Suppressor macrophage treated with lipopolysaccharide for 1 hour (primary cell): ENCODE measurements at regions not wholly inside any gene's neighbourhood (a gene's known extent, or its start where the extent isn't known, plus 50 kb on each side); places are given as distances from the start of the nearest gene placed in this dataset.
"Not testable (repeated sequence)": the region's sequence is repeated elsewhere in the genome, so short reads cannot be mapped to it uniquely, and the experiment has no call there.

Source experiments
- DNase-seq, 3 donors: peaks; one replicate each; pipeline ENCODE4 v3.0.0-alpha.2; 2020 to 2022

DNA sequence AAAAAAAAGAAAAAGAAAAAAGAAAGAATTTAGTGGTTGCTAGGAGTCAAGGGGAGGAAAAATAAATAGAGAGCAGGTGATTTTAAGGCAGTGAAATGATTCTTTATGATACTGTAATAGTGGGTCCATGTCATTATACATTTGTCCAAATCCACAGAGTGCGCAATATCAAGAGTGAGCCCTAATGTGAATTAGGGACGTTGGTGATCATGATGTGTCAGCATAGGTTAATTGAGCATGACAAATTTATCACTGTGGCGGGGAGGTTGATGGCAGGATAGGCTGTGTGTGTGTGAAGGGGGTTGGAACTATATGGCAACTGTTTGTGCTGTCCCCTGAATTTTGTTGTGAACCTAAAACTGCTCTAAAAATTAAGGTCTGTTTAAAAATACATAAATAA, 357.8 kb downstream of the ICE1 start:
- no peak for DNase-seq

- DNase-seq = no peak
Observed at GRCh38 chr5:5777013-5777412, 354.5 kb downstream of the ICE1 start.

- no peak for DNase-seq
Observed at GRCh38 chr5:5772202-5772601, 349.7 kb downstream of the ICE1 start.

DNA sequence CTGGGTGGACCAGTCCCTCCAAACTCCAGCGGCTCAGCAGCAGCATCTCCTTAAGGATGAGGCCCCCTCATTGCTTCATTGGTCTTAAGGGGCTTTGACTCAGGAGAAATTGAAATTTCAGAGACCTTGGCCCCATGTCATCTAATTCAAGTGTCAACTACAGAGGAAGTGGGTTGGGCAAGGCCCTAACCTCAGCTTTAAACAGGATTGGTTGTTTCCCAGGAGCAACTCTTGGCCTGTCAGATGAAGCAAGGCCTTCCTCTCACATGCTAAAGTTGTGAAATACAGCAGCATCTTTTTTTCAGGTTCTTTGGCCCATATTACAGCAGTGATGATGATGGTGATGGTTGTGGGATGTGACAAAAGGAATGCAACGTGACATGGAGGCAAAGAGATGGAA, 348.3 kb downstream of the ICE1 start:
- DNase-seq = no peak

DNA sequence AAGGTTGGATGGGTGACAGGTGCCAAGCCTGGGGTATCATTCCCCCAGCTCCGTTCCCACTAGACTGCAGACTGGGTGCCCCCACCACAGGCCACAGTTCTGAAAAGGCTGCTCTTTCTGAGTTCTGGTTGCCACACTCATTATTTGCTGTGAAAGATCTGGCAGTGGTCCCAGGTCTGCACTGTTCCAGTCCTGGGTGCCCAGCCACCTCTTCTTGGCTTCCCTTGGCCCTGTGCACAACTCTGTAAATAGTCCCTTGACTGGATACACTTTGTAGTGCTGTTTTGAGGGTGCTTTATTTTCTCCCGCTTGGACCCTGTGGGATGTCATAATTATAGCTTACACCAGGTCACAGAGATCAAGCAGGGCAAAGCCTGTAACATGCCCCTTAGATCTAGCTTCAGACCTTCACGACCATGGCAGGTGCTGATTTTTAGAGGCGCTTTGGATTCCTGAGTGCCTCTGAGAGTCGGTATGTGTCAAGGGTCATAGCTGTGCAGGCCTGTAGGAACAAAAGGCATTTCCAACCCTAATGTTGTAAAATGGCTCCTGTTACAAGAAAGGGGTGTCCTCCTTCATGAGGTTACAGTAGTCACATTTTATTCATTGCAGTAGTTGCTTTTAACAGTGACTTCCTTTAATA, 344.9 kb downstream of the ICE1 start:
- DNase-seq = no peak

DNA sequence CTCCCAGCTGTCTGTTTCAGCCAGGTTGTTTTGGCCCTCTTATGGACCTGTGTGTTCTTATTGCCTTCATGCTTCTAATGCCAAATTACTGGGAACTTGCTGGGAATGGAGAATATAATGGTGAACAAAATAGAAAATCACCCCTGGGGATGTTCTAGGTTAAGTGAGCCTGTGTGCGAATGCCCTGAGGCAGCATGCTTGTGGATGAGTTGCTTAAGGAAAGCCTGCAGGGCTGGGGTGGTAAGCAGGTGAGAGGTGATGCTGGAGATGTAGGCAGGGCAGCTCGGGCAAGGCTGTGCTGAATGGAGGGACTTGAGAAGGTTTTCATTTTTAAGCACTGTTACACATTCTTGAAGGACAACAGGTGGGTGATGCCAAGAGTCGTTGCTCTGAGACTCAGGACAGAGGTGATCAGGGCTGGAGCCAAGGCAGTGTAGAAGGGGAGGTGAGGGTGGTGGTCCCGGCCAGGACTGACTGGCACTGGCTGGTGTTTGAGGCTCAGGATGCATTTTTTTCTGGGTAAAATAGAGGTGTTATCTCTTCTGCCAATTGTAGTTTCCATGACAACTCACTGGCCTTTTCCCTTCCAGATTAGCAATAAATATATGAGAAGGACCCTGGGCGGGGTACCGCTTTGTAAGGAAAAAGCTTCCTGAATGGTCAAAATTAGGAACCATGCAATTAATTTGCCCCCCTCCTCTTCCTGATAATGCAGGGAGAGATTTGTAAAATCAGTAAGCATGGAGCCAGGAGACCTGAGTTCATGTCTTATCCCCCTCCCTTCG, 342.8 kb downstream of the ICE1 start:
- DNase-seq = no peak

DNA sequence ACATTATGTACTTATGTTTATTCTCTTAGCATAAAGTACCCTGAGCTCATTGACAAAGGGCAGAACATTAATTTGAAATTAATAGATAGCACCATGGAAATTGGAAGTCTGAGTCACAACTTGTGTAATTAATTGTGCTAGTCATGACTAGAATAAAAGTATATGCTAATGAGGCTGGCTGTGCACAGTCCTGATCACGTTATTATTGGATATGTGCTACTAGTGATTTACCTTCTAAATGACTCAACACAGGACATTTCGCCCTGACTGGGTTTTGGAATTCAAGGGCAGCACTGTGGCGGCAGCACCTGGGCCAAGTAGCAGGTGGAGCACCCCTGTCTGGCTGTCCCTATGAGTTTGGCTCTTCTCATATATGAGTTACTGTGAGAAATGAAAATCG, 341.8 kb downstream of the ICE1 start:
- no peak for DNase-seq

- no peak for DNase-seq
Observed at GRCh38 chr5:5756762-5757161, 334.3 kb downstream of the ICE1 start.

DNA sequence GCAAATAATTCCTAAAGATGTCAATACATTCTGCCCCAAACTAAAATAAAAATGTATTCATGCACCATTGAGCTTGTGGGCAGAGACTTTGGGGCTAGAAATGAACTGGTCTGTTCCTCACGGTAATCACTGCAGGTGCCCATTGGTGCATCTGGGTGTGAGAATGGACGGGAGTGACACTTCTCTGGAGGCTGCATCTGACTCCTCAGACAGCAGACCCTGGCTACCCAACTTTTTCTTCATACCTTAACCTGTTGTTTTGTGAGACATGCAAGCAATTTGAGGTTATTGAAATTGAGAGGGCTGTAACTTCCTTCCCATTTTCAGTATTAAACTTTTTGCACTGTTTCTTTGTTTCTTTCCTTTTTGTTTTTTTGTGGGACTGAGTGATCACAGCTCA, 333.4 kb downstream of the ICE1 start:
- no peak for DNase-seq

GRCh38 chr5:5752844-5753243, 330.4 kb downstream of the ICE1 start:
- DNase-seq = no peak

- no peak for DNase-seq
Observed at GRCh38 chr5:5751987-5752386, 329.5 kb downstream of the ICE1 start.

DNA sequence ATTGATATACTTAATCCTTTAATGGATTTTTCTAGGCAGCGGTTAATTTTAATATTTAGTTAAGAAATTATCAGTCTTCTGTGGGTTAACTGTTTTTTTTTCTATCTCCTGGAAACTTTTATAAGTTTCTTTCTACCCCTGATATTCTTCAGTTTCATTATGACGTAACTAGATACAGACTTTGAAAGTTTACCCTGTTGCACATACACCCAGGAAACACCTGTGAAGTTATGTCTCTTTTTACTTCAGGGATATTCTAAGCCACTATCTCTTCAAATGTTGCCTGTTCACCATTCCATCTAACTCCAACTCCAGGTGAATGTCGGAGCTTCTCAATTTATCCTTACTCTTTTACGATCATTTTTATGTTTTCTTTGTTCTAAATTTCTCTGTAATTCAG, 329.0 kb downstream of the ICE1 start:
- DNase-seq = no peak

DNA sequence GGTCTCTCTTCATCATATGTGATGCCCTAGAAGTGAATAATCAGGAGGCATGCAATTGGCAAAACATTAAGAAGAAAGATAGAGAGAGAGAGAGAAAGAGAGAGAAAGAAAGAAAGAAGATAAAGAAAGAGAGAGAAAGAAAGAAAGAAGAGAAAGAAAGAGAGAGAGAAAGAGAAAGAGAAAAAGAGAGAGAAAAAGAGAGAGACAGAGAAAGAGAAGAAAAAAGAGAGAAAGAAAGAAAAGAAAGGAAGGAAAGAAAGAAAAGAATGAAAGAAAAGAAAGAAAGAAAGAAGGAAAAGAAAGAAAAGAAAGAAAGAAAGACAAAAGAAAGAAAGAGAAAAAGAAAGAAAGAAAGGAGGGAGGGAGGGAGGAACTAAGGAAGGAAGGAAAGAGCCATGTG, 318.9 kb downstream of the ICE1 start:
- DNase-seq = no peak

GRCh38 chr5:5739490-5739945, 317.0 kb downstream of the ICE1 start:
- no peak for DNase-seq

- no peak for DNase-seq
Observed at GRCh38 chr5:5738797-5739489, 316.5 kb downstream of the ICE1 start.

- no peak for DNase-seq
Observed at GRCh38 chr5:5736007-5736406, 313.5 kb downstream of the ICE1 start.

- DNase-seq = not testable (repeated sequence)
Observed at GRCh38 chr5:5733058-5733457, 310.6 kb downstream of the ICE1 start.

GRCh38 chr5:5726401-5726800, 303.9 kb downstream of the ICE1 start:
- DNase-seq = no peak

DNA sequence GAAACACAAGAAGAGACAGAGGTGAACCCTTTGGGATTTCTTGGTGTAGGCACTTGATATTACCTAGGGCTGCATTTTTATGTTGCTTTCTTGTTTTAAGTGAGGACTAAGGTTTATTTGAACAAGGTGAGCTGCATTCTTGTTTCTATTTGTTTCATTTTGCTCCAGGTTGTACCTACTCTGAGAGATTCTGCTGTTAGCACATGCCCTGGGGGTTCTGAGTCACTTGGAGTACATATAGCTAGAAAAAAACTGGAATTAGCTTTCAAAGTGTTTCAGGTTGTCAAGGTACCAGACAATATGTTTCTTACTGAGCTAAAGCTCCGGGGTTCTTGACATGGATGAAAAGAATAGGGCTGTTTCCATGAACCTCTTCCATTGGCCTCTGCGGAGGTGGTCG, 299.4 kb downstream of the ICE1 start:
- DNase-seq = no peak

- DNase-seq = no peak
Observed at GRCh38 chr5:5719292-5719691, 296.8 kb downstream of the ICE1 start.

DNA sequence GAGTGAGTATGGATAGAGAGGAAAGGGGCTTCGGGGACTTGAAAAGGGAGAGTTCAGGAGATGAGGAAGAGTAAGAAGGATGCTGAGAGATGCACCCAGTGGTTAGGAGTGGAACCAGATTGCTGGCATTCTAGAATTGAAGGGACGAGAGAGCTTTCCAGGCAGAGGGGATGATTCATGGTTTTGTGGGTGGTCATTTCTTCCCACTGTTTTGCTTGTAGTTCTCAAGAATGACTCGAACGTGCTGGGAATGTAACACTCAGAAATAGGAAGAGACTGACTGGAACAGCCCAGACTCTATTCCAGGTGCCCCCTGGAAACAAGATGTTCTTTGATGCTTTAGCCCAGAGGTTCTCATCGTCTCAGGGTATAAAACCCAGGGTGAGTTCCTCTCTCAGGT, 294.2 kb downstream of the ICE1 start:
- DNase-seq = no peak

GRCh38 chr5:5711592-5711991, 289.1 kb downstream of the ICE1 start:
- DNase-seq = no peak

DNA sequence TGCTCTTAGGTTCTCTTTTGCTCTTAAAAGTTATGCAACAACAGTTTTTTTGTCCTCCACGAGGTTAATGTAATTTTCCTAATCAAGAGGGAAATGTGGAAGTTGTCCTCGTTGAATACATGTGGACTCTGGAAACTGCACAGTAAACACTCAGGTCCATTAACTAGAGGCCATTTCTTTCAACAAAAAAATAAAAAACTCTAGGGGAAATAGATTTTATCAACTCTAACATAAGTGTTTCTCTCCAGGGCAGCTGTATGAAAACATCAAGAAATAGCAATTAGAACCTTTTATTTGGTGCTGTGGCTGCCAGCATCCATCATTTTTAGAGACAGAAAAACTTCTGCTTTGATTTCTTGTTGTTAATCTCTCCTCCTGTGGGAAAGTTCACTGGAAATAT, 288.6 kb downstream of the ICE1 start:
- DNase-seq = no peak

GRCh38 chr5:5710471-5710870, 288.0 kb downstream of the ICE1 start:
- no peak for DNase-seq
